ENCODE measurements at regions not wholly inside any gene's neighbourhood (a gene's known extent, or its start where the extent isn't known, plus 50 kb on each side); places are given as distances from the start of the nearest gene placed in this dataset.

GRCh38 chr4:161287678-161288352 is 876.0 kb downstream of the FSTL5 start:
- TF ChIP-seq CTCF (IDR thresholded peaks at IDR 0.05) (no peak), POLR2A (IDR thresholded peaks at IDR 0.05) (no peak)
